Choroid plexus epithelial cell (primary cell): ENCODE measurements at regions not wholly inside any gene's neighbourhood (a gene's known extent, or its start where the extent isn't known, plus 50 kb on each side); places are given as distances from the start of the nearest gene placed in this dataset.

Experiments
- DNase-seq: peaks from one replicate; pipeline ENCODE4 v3.0.0-alpha.2; 2010; ENCODE audit warnings: low read depth
- H3K4me3 ChIP-seq: 2 replicates; pipeline ENCODE4 v1.5.1; 2011; ENCODE audit warnings: low read depth, mild to moderate bottlenecking, control low read depth, low read length, moderate library complexity
- CTCF ChIP-seq: conservative IDR thresholded peaks from 2 replicates; pipeline ENCODE4 v1.5.1; 2011; ENCODE audit warnings: low read depth, mild to moderate bottlenecking, control low read depth, inconsistent platforms, low read length, moderate library complexity

GRCh38 chr12:19018302-19018970 lies 111.1 kb upstream of the PLEKHA5 start:
- no peak for TF ChIP-seq CTCF
- H3K4me3 ChIP-seq: no peak overlapping the region
- DNase-seq: peak; percentile 81

- no peak for DNase-seq
- no peak for TF ChIP-seq CTCF
- no peak overlapping the region for H3K4me3 ChIP-seq
These were observed 108.3 kb upstream of the PLEKHA5 start for GRCh38 chr12:19021240-19021639.

- no peak for TF ChIP-seq CTCF
These were observed 107.9 kb upstream of the PLEKHA5 start for GRCh38 chr12:19021646-19022045.

GRCh38 chr12:19025582-19025981 lies 104.0 kb upstream of the PLEKHA5 start:
- DNase-seq: no peak
- TF ChIP-seq CTCF: no peak
- H3K4me3 ChIP-seq: no peak overlapping the region

More at GRCh38 chr12:19021646-19022045, 107.9 kb upstream of the PLEKHA5 start:
- H3K4me3 ChIP-seq: no peak overlapping the region
- peak; percentile 60 for DNase-seq

- TF ChIP-seq CTCF: no peak
- DNase-seq: no peak
These were observed 103.5 kb upstream of the PLEKHA5 start for GRCh38 chr12:19026034-19026433.

GRCh38 chr12:19026614-19027488 lies 102.7 kb upstream of the PLEKHA5 start:
- no peak for DNase-seq

More at GRCh38 chr12:19026034-19026433, 103.5 kb upstream of the PLEKHA5 start:
- no peak overlapping the region for H3K4me3 ChIP-seq

More at GRCh38 chr12:19026614-19027488, 102.7 kb upstream of the PLEKHA5 start:
- TF ChIP-seq CTCF: no peak
- no peak overlapping the region for H3K4me3 ChIP-seq
